ENCODE measurements at regions not wholly inside any gene's neighbourhood (a gene's known extent, or its start where the extent isn't known, plus 50 kb on each side); places are given as distances from the start of the nearest gene placed in this dataset.

DNA sequence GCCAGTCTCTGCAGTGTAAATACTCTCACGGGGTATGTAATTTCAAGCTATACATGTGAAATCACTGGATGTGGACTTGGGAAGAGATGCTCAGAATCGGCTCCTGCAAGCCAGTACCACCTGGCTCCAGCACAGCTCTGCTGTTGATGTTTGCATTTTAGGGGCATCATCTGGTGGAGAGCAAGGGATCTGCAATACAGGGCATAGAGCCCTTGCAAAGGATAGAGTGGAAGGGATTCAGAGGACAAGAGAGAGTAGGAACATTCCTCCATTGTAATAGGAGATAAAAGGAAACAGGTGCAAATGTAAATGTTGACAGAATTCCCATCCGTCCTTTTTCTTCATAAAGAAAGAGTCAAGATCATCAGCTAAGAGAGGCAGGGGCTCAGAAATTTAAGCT, 184.1 kb downstream of the PMP22 start:
- no peak for TF ChIP-seq POLR2A (IDR thresholded peaks at IDR 0.05; ENCODE audit: low read length)
- TF ChIP-seq GATA1 (IDR thresholded peaks at IDR 0.05; ENCODE audit: low read depth, low read length) = no peak
